GM18508 (cell line): ENCODE measurements at regions not wholly inside any gene's neighbourhood (a gene's known extent, or its start where the extent isn't known, plus 50 kb on each side); places are given as distances from the start of the nearest gene placed in this dataset.

Experiments used
- ATAC-seq: cut with Tn5 transposase; IDR thresholded peaks from one replicate; pipeline ENCODE4 v1.9.1; 2021; ENCODE audit warnings: moderate number of reproducible peaks; ENCODE audit not compliant: insufficient read depth, unreplicated experiment

DNA sequence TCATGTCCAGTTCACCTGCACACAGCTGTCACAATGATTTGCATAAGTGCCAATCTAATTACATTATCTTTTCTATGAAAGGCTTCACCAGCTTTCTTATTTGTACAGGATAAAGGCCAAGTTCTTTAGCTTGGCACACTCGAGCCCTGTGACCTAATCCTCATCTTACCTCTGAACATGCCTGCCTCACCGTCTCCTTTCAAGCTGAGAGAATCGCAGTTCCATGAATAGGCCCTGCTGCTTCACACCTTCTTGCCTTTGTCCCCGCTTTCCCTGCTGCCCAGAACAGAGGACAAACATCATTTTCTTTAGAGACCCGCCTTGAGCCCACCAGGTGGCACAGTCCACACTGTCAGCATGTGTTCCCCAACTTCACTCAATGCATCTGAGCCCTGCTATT lies 1094.7 kb downstream of the BCL11A start:
- ATAC-seq, result no peak

DNA sequence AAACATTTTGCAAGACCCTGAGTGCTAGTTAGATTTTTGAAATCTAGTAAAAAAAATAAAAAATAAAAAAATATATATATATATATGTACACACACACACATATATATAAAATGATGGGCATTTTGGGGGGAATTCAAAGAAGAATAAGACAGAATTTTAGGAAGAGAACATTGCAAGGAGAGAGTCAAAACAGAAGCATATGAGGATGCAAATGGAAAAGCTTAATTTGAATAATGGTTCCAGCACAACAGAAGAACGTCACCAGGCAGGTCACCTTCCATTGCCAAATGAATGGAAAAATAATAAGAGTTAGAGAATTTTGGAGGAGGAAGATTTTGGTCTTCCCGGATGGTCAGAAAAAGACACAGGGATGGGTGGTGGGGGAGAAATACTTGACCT lies 1097.2 kb downstream of the BCL11A start:
- no peak for ATAC-seq

DNA sequence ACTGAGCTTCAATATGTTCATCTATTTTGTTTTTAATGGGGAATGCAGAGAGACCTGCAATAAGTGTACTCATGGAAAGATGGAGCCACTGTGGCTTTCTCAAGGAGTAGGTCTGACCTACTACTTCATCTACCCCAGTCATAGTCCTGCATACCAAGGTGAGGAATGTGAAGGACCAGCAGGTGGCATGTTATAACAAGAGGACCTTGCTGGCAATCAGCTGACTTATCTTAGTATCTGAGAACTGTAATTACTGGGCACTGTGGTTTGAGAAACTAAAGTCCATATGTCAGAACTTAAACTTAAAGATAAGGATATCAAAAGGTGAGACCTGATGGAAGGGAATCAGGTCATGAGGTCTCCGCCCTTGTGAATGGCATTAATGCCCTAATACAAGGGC lies 1104.2 kb downstream of the BCL11A start:
- ATAC-seq, result no peak

- ATAC-seq, result no peak
These were observed 1113.0 kb downstream of the BCL11A start for GRCh38 chr2:59440491-59440890.

DNA sequence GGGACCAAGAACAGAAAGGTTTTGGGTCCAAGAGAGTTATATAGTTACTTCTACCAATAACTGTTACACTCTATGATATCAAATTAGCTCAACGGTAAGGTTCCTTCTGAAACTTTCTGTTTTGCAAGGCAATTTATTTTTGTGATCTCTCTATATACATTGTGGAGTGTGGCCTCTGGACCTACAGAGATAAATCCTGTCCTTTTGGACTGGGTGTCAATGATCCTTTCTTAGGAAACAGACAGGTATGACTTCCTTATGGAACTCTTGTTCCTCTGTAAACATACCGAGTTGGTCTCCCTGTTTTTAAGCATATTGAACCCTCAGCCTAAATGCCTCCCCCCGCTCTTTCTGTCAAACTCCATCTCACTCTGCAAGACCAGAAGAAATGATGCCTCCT lies 1117.8 kb downstream of the BCL11A start:
- no peak for ATAC-seq

GRCh38 chr2:59428940-59429339 lies 1124.5 kb downstream of the BCL11A start:
- no peak for ATAC-seq

- no peak for ATAC-seq
These were observed 1125.5 kb downstream of the BCL11A start for GRCh38 chr2:59427980-59428379.

- ATAC-seq, result no peak
These were observed 1128.2 kb downstream of the BCL11A start for GRCh38 chr2:59425247-59425646.

DNA sequence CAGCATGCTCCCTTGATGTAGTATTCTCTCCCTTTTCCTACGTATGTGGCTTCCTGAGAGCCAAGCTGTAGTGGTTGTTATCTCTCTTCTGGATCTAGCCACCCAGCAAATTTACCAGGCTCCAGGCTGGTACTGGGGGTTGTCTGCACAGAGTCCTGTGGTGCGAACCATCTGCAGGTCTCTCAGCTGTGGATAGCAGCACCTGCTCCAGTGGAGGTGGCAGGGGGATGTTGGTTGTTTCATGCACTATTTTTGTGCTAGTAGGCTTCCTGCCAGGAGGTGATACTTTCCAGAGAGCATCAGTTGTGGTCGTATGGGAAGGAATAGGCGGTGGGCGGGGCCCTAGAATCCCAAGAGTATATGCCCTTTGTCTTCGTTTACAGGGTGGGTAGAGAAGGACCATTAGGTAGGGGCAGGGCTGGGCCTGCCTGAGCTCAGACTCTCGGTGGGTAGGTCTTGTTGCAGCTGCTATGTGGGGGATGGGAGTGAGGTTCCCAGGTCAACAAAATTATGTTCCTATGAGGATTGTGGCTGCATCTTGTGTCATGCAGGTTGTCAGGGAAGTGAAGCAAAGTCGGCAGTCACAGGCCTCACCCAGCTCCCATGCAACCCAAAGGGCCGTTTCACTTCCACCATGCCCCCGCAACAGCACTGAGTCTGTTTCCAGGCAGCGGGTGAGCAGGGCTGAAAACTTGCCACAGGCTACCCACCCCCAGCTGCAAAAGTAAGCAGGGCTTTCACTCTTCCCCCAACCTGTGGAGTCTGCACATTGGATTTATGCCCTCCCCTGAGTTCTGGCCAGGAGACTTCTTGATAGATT lies 1139.5 kb downstream of the BCL11A start:
- no peak for ATAC-seq

- ATAC-seq, result no peak
These were observed 1154.3 kb downstream of the BCL11A start for GRCh38 chr2:59399126-59399525.

- no peak for ATAC-seq
These were observed 1155.4 kb downstream of the BCL11A start for GRCh38 chr2:59398081-59398480.

DNA sequence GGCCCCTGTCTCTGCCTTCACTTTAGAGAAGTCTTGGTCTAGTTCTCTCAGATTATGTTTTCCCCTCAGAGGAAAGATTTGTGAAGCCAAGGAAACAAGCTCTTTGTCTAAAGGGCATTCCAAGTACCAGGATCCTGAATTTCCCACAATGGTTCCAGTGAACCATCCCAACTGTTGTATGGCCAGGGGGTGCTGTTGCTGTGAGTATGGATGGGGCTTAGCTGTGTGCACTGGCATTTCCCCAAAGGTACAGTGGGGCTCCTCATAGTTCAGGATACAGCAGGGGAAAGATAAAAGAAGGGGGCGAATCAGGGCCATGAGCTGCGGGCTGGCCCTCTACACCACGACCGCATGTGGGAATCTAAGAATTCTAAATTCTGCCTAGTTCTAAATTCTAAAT lies 1154.0 kb upstream of the FANCL start:
- ATAC-seq, result no peak

- no peak for ATAC-seq
These were observed 1150.8 kb upstream of the FANCL start for GRCh38 chr2:59391896-59392295.

- ATAC-seq, result no peak
These were observed 1149.5 kb upstream of the FANCL start for GRCh38 chr2:59390581-59390980.

DNA sequence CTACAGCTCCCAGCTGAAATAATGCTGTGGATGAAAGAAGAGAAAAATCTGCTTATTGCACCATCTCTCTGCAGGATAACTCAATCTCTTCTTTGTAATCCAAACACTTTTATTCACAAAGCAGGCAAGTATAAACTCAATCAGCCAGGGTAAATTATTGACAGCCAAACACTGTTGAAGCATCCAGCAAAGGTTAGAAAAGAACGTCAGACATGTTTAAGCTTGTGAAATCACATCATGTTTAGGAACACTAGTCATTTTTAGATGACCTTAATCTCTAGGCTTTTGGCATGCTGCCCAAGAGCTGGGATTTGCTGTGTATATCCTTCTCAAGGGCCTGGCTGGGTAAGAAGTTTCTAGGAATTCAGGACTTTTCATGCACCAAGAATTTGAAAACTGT lies 1148.1 kb upstream of the FANCL start:
- ATAC-seq, result no peak

DNA sequence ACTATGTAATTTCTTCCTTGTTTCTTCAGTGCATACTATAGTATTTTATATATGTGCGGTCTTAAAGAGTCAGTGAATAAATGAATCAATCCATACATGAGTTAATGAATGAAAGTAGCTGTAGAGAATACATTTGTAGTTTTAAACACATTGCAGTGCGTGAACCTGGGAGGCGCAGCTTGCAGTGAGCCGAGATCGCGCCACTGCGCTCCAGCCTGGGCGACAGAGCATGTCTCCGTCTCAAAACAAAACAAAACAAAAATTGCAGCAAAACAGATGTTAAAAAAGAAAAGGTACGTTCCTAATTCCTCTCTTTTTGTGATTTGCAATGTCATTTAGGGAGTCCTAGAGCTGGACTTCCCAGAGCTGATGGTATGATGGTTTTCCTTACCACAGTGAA lies 1144.8 kb upstream of the FANCL start:
- no peak for ATAC-seq

DNA sequence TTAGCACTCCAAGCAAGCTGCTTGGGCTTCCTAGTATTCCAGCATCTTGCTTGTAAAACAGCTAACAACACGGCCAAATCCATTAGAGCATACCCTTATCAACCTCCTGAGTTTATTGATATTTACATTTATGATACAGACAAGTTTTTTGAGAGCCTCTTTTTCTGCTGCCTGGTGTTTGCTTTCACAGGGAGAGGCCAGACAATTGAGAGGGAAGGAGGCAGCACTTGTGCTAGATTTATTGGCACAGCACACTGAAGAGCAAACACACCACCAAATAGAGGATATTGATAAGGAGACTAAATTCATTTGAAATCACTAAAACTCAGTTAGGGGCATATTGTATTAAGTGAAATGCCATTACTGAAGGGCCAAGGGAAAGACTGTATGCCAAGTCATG lies 1142.3 kb upstream of the FANCL start:
- no peak for ATAC-seq

DNA sequence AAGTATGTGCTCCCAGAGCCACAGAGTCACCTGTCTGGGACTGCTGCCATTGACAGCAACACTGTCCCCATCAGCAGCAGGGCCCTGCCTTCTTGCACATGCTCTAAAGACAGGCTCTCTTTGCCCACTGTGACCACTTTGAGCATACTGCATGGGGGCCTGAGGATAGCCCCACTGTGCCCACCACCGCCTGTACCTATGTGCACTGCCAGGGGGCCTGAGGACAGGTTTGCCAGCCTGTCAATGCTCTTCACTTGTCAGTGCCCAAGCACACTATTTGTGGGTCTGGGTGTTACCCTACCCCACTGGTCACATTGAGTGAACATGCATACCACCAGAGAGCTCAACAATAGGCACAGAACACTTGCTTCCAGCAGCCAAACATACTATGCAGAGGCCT lies 1137.0 kb upstream of the FANCL start:
- ATAC-seq, result no peak

GRCh38 chr2:59366288-59366687 lies 1125.2 kb upstream of the FANCL start:
- no peak for ATAC-seq

- no peak for ATAC-seq
These were observed 1113.4 kb upstream of the FANCL start for GRCh38 chr2:59354498-59354897.

DNA sequence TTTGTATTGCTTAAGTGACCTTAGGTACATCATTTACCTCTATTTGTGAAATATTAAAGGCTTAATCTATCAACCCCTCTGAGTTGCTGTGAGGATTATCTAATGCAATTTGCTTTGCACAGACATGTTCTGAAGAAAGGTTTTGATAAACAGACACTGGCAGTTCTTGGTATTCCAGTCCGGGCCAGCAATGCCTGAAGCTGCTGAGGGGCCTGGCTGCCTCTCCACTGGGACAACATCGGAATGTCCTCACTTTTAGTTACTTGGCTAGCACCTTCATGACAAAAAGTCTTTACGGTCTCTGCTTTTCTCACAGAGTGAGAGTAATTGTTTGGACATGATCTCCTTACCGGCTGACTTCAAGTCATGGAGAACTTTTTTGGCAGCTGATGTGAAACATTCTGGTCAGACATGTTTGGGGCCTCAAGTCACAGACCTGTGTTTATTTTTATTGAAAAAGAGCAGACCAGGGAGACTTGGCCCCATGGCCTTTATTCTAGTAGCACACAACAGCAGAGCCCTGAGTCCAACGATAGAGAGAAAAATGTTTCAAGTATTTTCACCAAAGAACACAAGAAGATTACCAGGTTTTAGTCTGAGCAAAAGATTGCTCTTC lies 1112.3 kb upstream of the FANCL start:
- no peak for ATAC-seq

DNA sequence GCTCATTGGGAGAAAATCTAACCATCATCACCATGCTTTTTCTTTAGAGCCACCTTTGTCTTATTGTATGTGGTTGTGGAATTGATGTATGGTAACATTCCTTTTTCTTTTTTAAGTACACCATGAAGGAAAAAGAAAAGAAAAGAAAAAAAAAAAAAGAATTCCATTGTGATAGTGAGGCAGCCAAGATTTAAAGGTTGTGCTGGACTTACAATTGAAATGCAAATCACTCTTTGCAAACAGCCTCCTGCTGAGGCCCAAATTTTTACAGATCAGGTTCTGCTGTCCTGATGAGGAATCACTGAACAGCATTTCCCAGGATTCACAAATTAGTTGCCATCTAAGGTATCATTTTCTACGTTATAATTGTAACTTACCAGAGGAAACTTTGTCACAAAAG lies 1101.0 kb upstream of the FANCL start:
- no peak for ATAC-seq
